ENCODE measurements at regions not wholly inside any gene's neighbourhood (a gene's known extent, or its start where the extent isn't known, plus 50 kb on each side); places are given as distances from the start of the nearest gene placed in this dataset.

- no peak for DNase-seq (ENCODE audit: low spot score)
Observed at GRCh38 chr2:221347471-221347870, 224.6 kb downstream of the EPHA4 start.

DNA sequence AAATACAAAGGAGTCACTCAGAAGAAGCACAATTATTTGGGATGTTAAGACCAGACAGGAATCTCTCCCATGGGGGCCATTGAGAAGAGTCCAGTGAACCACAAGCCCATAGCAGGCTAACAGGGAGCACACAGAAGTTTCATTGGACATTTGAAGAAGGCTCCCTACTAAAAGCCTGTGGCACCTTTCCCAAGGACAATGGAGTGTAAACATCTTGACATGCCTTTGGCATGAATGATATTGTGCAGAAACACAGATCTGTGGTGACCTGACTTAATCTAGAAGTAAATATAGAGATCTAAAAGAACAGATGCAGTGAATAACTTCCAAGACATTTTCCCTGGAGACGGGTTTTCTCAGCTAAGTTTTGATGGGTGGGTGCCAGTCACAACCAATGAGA lies 221.5 kb downstream of the EPHA4 start:
- DNase-seq (ENCODE audit: low spot score) = no peak

GRCh38 chr2:221353201-221353600 lies 218.9 kb downstream of the EPHA4 start:
- no peak for DNase-seq (ENCODE audit: low spot score)

- DNase-seq (ENCODE audit: low spot score) = no peak
Observed at GRCh38 chr2:221360312-221360711, 211.8 kb downstream of the EPHA4 start.

- DNase-seq (ENCODE audit: low spot score) = no peak
Observed at GRCh38 chr2:221360742-221361141, 211.4 kb downstream of the EPHA4 start.

- DNase-seq (ENCODE audit: low spot score) = no peak
Observed at GRCh38 chr2:221361633-221362032, 210.5 kb downstream of the EPHA4 start.

- DNase-seq (ENCODE audit: low spot score) = no peak
Observed at GRCh38 chr2:221364672-221365071, 207.4 kb downstream of the EPHA4 start.

All from activated CD4-positive, alpha-beta T cell treated with anti-CD3 and anti-CD28 coated beads, Interleukin-2, Interleukin-4, amounts not matched to agents 100 ng/mL and 50 ng/mL, durations not matched to agents 16 hours and 8 hours (primary cell).